GM12864 (cell line): ENCODE measurements at regions not wholly inside any gene's neighbourhood (a gene's known extent, or its start where the extent isn't known, plus 50 kb on each side); places are given as distances from the start of the nearest gene placed in this dataset.

ENCODE experiments used
- DNase-seq: peaks from one replicate; pipeline ENCODE4 v3.0.0-alpha.2; 2011; ENCODE audit warnings: low read depth
- H3K4me3 ChIP-seq: 2 replicates; pipeline ENCODE4 v1.5.1; 2011; ENCODE audit warnings: mild to moderate bottlenecking, low read depth, low read length, control low read depth
- CTCF ChIP-seq: IDR thresholded peaks from 2 replicates; pipeline ENCODE4 v1.5.1; 2011; ENCODE audit warnings: low read depth, mild to moderate bottlenecking, moderate library complexity, low read length, control low read depth, inconsistent platforms; ENCODE audit errors: missing control alignments

- H3K4me3 ChIP-seq: no peak overlapping the region
- no peak for TF ChIP-seq CTCF
- DNase-seq: no peak
Observed at GRCh38 chr5:89030798-89031197, 147.8 kb upstream of the MEF2C start.

GRCh38 chr5:89028595-89029285, 145.8 kb upstream of the MEF2C start:
- DNase-seq: peak; percentile 2

GRCh38 chr5:89024045-89024444, 141.1 kb upstream of the MEF2C start:
- H3K4me3 ChIP-seq: no peak overlapping the region
- no peak for TF ChIP-seq CTCF
- DNase-seq: no peak

More at GRCh38 chr5:89028595-89029285, 145.8 kb upstream of the MEF2C start:
- H3K4me3 ChIP-seq: no peak overlapping the region
- no peak for TF ChIP-seq CTCF

GRCh38 chr5:89020926-89021610, 138.1 kb upstream of the MEF2C start:
- H3K4me3 ChIP-seq: no peak overlapping the region
- TF ChIP-seq CTCF: no peak
- no peak for DNase-seq

- no peak for DNase-seq
- no peak for TF ChIP-seq CTCF
- H3K4me3 ChIP-seq: no peak overlapping the region
Observed at GRCh38 chr5:89016741-89017303, 133.8 kb upstream of the MEF2C start.

GRCh38 chr5:89015409-89015808, 132.4 kb upstream of the MEF2C start:
- DNase-seq: no peak
- TF ChIP-seq CTCF: no peak
- no peak overlapping the region for H3K4me3 ChIP-seq
